ENCODE measurements at regions not wholly inside any gene's neighbourhood (a gene's known extent, or its start where the extent isn't known, plus 50 kb on each side); places are given as distances from the start of the nearest gene placed in this dataset.
"Not testable (repeated sequence)": the region's sequence is repeated elsewhere in the genome, so short reads cannot be mapped to it uniquely, and the experiment has no call there.

DNA sequence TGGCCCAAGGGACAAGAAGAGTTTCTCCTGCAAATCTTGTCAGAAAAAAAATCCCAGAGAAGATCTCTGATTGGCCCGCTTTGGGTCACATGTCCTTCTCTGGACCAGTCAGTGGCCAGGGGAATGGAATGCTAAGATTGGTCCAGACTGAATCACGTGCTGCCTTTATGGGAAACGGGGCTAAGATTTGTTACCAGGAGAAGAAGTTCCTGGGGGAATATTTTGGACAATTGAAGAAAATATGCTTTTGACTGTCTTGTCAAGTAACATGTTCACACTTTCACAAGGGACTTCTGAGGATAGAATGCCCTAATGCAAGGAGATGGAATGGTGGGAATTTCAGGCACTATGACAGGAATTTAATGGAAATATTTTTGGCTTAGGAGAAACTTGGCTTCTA, 74.1 kb upstream of the SH3PXD2B start:
- DNase-seq (ENCODE audit: low read depth): no peak

DNA sequence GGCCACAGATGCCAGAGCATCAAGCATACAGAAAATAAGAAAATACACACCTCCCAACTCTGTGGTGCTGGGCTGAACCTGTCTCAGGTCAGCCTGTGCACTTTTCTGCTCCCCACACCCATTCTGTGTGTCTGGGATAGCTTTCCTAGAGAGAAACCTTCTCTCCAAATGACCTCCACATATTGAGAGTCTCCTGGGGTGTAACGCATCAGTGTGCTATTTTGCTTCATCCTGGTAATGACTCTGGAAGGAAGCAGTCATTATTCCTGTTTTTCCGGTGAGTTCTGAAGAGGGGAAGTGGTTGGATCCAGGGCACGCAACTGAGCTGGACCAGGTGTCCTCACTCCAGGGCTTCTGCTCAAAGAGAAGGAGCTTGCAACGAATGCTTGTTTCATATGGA, 73.2 kb upstream of the SH3PXD2B start:
- no peak for DNase-seq (ENCODE audit: low read depth)

DNA sequence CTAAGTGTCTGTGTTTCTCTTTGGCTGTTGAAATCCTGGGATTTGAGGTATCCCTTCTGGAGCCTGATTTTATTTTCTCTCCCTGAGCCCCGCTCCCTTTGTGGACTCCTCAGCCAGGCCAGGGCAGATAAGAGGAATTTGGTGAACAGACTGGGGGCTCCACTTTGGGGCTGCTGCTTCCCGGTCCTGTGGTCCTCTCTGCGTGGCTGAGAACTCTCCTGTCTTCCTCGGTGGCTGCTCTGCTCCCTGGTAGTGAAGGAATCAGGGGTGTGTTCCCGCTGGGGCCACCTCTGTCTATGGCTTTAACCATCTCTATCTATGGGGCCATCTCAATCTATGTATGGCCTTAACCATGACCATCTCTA, 71.7 kb upstream of the SH3PXD2B start:
- DNase-seq (ENCODE audit: low read depth): no peak

DNA sequence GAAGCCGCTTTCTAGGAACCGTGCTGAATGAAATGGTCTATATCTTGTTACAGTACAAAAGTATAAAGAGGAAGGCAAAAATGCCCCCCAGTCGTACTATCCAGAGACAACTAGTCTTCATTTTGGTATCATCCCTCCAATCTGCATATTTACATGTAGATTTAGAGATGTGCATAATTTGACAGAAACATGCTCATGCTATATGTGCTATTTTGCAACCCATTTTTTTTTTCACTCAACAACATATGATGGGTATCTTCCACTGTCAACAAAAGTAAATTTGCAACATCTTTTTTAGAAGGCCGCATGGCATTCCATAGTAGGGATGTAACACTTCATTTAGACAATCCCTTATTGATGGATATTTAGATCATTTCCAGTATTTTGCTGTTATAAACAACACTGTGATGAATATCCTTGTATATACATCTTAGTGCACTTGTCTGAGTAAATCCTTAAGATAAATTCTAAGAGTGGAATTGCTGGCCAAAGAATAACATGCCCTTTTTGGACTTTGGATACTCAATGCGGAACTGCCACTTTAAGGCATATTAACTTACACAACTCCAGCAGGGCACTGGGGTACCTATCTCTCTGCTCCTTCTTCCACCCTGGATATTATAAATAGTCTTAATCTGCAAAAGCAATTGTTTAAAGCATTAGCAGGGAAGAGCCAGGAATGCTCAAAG, 71.1 kb upstream of the SH3PXD2B start:
- no peak for DNase-seq (ENCODE audit: low read depth)

DNA sequence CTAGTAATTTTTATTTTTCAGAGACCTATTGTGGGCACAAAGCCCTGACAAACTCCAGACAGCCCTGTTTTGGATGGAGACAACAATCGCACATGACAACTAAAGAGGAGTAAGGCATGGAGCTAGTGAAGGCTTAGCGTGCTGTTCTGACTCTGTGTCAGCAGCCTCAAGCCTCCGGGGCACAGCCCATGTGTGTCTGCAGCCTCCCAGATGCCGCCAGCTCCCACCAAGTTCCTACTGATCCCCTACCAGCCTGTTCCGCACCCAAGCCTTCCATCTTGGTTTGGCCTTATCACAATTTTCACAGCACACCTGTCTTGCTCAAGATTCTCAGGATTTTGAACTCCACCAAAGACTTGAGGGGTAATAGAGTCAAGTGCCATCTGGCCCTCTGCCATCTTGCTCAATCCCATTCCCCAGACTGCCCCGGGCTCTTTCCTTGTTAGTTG, 70.3 kb upstream of the SH3PXD2B start:
- DNase-seq (ENCODE audit: low read depth): no peak

DNA sequence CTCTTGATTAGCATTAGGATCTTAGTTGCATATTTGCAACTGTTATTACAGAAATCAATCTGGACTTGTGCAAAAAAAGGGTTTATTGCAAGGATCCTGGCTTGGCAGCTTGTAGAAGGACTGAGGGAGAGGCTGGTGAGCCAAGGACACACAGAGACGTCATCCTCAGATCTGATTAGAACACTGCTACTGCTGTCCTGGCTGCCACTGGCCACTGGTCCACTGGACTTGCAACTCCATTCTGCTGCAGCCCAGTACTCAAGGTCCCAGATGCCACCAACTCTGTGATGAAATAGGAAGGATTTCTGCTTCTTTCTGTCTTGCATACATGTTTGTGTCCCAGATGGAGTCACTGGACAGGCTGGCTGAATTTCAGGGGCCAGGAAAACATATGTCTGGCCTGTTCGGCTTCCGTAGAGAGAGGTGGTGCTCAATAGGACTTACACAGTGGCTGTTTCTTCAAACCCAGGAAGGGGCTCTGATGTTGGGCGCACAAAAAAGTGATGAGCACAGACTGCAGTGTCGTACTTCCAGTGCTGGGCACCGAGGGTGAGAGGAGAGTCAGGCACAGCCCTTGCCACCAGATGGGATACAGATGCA, 68.9 kb upstream of the SH3PXD2B start:
- no peak for DNase-seq (ENCODE audit: low read depth)

DNA sequence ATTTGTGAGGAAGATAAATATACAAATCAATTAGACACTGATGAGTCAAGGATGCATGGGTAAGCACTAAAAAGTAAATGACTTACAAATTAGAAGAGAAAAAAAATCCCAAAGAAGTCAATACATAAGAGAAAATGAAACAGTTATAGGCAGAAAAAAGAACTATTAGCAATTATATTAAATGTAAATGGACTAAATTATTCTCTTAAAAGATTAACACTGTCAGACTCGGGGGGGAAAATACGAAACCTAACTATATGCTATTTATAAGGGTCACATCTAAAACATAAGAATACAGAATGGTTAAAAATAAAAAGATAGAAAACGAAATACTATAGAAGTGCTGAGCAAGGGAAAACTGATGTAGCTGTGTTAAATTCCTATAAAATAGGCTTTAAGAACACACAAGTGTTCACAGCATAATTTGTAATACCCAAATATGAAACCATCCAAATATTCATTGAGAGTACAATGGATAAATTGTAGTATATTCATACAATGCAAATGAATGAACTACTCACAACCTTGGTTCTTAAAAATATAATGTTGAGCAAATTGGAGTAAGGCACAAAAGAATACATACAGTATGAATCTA, 67.1 kb upstream of the SH3PXD2B start:
- no peak for DNase-seq (ENCODE audit: low read depth)

DNA sequence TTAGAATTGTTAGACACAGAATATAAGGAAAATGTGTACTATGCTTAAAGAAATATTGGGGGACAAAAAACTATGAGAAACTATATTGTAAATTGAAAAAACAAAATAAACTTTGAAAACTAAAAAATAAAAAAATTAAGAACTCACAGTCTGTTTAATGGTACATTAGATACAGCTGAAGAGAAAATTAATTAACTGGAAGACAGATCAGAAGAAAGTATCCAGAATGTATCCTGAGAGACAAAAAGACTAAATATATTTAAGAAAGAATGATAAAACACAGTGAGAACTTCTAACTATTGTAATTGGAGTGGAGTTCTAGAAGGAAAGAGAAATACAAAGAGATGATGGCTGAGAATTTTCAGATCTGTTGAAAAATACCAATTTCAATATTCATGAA, 57.6 kb upstream of the SH3PXD2B start:
- no peak for DNase-seq (ENCODE audit: low read depth)

DNA sequence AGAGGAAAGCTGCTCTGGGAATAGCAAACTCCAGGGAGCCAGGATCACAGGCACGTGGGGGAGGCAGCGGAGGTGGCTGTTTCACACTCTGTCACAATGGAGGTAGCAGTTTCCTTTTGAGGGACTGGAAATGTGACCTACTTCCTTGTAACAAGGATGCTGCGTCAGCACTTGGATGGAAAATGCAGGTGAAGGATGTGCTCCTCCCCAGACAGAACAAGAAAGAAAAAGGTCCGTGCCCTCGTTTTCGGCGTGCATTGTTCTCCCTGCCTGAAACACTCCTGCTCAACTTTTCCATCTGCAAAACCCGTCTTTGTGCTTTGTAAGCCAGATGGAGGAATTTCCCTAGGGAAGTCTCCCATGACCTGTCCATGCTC, 55.1 kb upstream of the SH3PXD2B start:
- no peak for DNase-seq (ENCODE audit: low read depth)

DNA sequence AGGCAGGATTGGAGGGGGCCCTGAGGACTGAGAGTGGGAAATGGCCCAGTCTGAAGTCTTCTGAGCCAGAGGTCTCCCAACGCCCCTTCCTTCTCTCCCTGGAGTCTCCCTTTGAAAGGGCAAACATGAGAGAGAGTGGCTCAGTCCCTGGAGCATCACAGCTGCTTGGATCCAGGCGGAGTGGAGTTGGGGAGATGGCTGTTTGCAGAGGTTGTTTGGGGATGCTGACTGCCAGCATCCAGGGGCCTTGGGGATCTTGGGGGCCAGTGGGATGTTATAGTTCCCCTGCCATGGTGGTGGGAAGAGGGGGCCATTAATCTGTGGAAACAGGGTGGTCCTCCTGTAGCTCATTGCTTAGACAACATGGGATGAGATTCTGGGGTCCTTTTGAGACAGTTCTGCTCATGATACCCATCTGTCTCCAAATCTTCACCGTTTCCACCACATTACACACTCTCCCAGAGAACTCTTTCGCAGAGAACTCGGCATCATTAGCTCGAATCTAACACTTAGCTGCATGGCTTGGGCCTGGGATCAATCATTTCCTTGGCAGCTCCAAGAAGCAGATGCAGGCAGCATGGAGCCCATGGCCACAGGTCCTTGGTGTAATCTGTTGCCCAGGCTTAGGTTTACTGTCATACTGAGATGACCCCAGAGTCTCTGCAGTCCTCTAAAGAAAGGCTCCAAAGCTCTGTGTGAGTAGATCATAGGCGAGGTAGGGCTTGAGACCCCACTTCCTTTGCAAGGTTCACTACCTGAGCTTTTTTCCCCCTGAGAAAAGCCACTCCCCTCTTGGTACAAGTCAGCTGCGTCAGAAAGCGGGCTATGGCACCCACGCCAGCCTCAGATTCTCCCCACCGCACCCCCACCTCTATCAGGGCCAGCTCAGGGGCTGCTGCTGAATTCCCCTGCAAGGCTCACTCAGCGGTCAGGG, 54.4 kb upstream of the SH3PXD2B start:
- DNase-seq (ENCODE audit: low read depth): no peak

DNA sequence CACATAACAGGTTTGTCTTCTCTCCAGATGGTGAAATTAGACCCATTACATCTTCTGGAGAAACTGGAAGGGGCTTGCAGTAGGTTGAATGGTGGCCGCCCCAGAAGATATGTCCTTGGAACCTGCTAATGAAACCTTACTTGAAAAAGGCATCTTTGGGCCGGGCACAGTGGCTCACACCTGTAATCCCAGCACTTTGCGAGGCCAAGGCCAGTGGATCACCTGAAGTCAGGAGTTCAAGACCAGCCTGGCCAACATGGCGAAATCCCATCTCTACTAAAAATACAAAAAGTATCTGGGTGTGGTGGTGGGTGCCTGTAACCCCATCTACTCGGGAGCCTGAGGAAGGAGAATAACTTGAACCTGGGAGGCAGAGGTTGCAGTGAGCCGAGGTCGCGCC, 53.2 kb upstream of the SH3PXD2B start:
- not testable (repeated sequence) for DNase-seq (ENCODE audit: low read depth)

DNA sequence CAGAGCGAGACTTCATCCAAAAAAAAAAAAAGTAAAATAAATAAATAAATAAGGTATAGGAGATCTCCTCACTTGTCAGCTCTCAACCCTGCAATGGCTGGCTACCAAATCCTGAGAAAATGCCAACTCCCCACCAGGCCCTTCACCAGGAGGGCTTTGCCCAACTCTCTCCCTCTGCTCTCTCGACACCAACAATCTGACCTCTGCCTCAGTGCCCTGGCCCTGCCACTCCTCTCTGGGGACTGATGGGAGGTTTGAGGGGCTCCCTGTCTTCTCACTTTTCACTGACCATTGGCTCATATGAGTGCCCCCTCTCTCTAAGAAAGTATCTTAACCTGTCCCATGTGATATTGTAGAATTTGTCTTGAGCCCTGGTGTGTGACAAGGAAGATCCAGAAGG, 52.6 kb upstream of the SH3PXD2B start:
- DNase-seq (ENCODE audit: low read depth): no peak

DNA sequence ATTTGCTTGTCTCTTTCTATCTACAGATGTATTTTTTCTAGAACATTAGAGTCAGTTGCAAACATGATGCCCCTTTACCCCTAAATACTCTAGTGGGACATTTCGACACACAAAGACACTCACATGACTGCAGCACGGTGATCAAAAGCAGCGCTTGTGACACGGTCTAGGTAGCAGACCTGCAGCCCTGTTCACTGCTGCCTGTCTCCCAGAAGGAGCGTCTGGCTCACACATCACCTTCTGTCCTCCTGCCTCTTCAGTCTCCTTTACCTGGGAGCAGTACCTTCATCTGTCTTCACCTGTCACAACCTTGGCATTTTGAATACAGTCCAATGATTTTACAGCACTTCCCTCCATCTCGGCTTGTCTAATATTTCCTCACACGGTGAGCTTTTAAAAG, 51.9 kb upstream of the SH3PXD2B start:
- DNase-seq (ENCODE audit: low read depth): no peak

DNA sequence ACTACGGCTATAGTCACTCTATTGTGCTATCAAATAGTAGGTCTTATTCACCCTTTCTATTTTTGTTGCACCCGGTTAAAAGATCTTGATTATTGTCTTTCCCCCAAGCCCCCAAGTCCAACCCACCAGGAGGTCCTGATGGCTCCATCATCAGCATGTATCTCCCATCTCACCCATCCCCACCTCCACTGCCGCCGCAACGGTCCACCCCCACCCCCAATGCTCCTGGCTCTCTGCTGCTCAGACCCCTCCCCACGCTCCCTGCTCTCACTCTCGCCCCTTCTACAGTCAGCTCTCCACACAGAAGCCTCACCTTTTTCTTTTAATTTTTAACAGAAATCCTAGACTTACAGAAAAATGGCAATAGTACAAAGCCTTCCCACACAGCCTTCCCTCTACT, 51.5 kb upstream of the SH3PXD2B start:
- DNase-seq (ENCODE audit: low read depth): no peak

DNA sequence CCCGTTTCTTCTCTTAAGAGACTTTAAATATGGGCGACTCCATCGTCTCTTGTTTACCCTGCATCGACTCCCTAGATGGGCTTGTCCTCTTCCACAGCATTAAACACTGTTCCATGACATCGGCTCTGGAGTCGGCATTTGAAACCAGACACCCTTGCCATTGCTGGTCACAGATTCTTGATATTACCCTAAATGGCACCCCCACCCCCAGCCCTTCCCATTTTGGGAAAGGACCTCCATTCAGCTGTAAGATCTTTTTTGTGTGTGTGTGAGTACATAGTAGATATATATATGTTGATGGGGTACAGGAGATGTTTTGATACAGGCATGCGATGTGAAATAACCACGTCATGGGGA, 51.1 kb upstream of the SH3PXD2B start:
- DNase-seq (ENCODE audit: low read depth): no peak

DNA sequence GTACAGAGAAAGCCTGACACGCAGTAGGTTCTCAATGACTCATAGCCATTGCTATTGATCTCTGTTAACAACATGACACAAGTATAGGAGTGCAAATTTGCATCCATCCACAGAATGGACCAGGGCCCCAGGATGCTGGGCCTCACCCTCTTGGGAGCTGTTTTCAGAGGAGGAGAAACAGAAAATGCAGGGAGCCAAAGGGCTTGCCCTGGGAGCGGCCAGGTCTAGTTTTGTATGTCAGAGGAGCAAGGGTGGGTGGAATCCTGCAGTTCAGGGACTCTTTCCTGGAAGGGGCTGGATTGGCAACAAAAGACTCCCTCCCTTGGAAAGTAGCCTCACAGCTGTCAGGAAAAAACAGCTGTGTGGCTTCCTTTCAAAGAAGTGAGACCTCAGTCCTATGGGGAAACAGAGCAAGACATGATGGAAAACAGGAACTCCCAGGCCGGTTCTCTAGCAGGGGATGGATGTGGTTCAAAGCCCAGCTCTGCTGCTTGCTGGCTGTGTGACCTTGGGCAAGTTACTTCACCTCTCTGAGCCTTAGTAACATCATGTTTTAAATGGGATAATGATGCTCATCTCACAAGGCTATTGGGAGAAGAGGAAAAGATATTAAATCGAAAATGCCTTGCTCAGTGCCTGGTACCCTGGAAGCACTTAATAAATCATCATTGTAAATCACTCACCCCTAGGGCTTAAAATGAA, 50.5 kb upstream of the SH3PXD2B start:
- no peak for DNase-seq (ENCODE audit: low read depth)

DNA sequence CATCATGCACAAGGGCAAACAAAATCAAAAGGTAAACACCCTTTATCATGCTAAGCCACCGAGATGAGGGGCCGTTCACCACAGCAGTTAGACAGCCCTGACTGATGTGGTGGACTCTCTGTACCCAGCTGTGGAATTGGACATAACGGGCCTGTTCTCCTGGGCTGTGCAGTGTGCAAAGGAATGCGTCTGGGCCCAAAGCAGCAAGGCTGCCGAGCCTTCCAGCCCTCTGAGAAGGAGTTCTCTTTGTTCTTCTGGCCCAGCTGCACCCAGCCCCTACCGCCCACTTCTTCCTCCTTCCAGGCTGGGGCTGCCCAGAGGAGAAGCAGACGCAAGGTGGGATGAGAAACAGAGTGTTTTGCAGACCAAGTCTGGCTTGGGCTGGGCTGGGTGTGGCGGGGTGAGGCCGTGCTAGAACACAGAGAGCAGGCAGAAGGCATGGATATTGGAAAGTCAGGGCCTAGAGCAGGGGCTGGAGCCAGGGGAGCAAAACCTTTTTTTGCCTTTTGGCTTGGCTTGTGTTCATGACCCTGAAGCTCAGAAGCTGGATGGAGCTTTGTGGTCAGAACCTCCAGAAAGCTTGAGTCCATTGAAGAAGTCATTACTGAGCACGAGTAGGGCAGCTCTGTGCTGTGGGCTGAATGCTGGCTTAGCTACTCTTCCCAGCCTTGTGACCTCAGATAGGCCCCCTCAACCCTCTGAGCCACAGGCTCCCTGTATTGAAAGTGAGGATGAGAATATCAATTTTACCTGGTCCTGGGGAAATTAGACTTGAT, 49.8 kb upstream of the SH3PXD2B start:
- no peak for DNase-seq (ENCODE audit: low read depth)
